ENCODE measurements at regions not wholly inside any gene's neighbourhood (a gene's known extent, or its start where the extent isn't known, plus 50 kb on each side); places are given as distances from the start of the nearest gene placed in this dataset.

GRCh38 chr18:44467718-44468117, 213.0 kb upstream of the SETBP1 start:
- TF ChIP-seq CTCF (IDR thresholded peaks at IDR 0.05) = no peak
- TF ChIP-seq ZFX (IDR thresholded peaks at IDR 0.05; ENCODE audit: borderline replicate concordance) = no peak
